A673 (cell line): ENCODE measurements at regions not wholly inside any gene's neighbourhood (a gene's known extent, or its start where the extent isn't known, plus 50 kb on each side); places are given as distances from the start of the nearest gene placed in this dataset.

Experiments used
- CTCF ChIP-seq: fragments of 300-800, 200-600 bp; sonication (generic); conservative IDR thresholded peaks from 2 replicates; pipeline ENCODE4 v1.5.1; 2017; ENCODE audit warnings: low read depth, mild to moderate bottlenecking, antibody characterized with exemption, low read length, moderate library complexity, mixed read lengths
- EZH2 ChIP-seq: fragments of 200-600 bp; sonication (generic); IDR thresholded peaks from 2 replicates; pipeline ENCODE4 v1.6.1; 2017; ENCODE audit warnings: borderline replicate concordance, low read depth, mild to moderate bottlenecking, mixed read lengths, antibody characterized with exemption, low read length; ENCODE audit not compliant: poor library complexity, severe bottlenecking

- TF ChIP-seq EZH2 (no peak), CTCF (peak; percentile 36; the same call in 1 of the 2 replicates)
Measured at GRCh38 chr14:22168092-22168955, 420.7 kb downstream of the DAD1 start.
